Endothelial cell of umbilical vein (primary cell): ENCODE measurements at regions not wholly inside any gene's neighbourhood (a gene's known extent, or its start where the extent isn't known, plus 50 kb on each side); places are given as distances from the start of the nearest gene placed in this dataset.

Experiments
- BruUV-seq: library from RNA; stranded (reverse); fragments of 400-500 nt; replicated peaks from 2 replicates; lab custom pipeline; 2021; lab: Mats Ljungman, UMichigan
- CTCF ChIA-PET: fragments of 300-600, 350-600 bp; sonication (Branson Sonifier 250); formaldehyde crosslinking; loops from one replicate; lab custom pipeline; 2021; ENCODE audit warnings: antibody characterized with exemption, inconsistent platforms; lab: Charles Lee
- POLR2A ChIA-PET: fragments of 300-600, 350-600 bp; sonication (Branson Sonifier 250); formaldehyde crosslinking; loops from one replicate; lab custom pipeline; 2021; ENCODE audit warnings: antibody characterized with exemption, inconsistent platforms; lab: Charles Lee
- DNase-seq: peaks from one replicate; pipeline ENCODE4 v3.0.0-alpha.2; 2011; ENCODE audit warnings: low read depth, low spot score
- FAIRE-seq: peaks from 2 replicates; lab custom pipeline; 2011; peaks lifted over from hg19 to GRCh38; lab: Jason Lieb, UNC
- H2AFZ ChIP-seq: 2 replicates; pipeline ENCODE4 v1.6.0; 2012; ENCODE audit warnings: low read depth, low read length, control low read depth, inconsistent platforms
- H3K27ac ChIP-seq: 2 replicates; pipeline ENCODE4 v1.5.1; 2011; ENCODE audit warnings: low read depth, mild to moderate bottlenecking, control low read depth, low read length, moderate library complexity; ENCODE audit not compliant: insufficient read depth
- H3K27me3 ChIP-seq, 2 experiments: 2 replicates each; pipeline versions ENCODE4 v1.6.0 to v1.6.1; 2011; ENCODE audit warnings: low read length in 2 of 2, mixed read lengths in 1 of 2; ENCODE audit not compliant: control insufficient read depth in 2 of 2, insufficient read depth in 2 of 2
- H3K36me3 ChIP-seq, 2 experiments: 2 replicates in 1 of 2; 3 replicates in 1 of 2; pipeline ENCODE4 v1.5.1; 2011; ENCODE audit warnings: low read length in 2 of 2, mild to moderate bottlenecking in 1 of 2, moderate library complexity in 1 of 2; ENCODE audit not compliant: control insufficient read depth in 2 of 2, insufficient read depth in 2 of 2; ENCODE audit errors: extremely low read depth in 1 of 2
- H3K4me1 ChIP-seq: 3 replicates; pipeline ENCODE4 v1.5.1; 2011; ENCODE audit warnings: mild to moderate bottlenecking, low read length; ENCODE audit not compliant: control insufficient read depth, insufficient read depth; ENCODE audit errors: extremely low read depth
- H3K4me2 ChIP-seq: 2 replicates; pipeline ENCODE4 v1.6.1; 2011; ENCODE audit warnings: low read length, control low read depth, mixed read lengths; ENCODE audit not compliant: insufficient read depth
- H3K4me3 ChIP-seq, 3 experiments: fragments of 200-600 bp in 1 of 3; sonication (generic), shearing (Covaris generic) in 1 of 3; replicated peaks in 1 of 3; 2 replicates each; pipeline ENCODE4 v1.5.1; 2011 to 2016; ENCODE audit warnings: control low read depth in 3 of 3, low read length in 3 of 3, mild to moderate bottlenecking in 2 of 3, inconsistent platforms in 1 of 3, low read depth in 1 of 3, moderate library complexity in 1 of 3; ENCODE audit not compliant: insufficient read depth in 1 of 3
- H3K79me2 ChIP-seq: 2 replicates; pipeline ENCODE4 v1.6.0; 2012; ENCODE audit warnings: low read length, inconsistent platforms; ENCODE audit not compliant: control insufficient read depth, insufficient read depth
- H3K9ac ChIP-seq: replicated peaks from 2 replicates; pipeline ENCODE3; 2011; ENCODE audit warnings: low read length, control low read depth; ENCODE audit not compliant: insufficient read depth; ENCODE audit errors: extremely low read depth
- H3K9me1 ChIP-seq: replicated peaks from 3 replicates; pipeline ENCODE4 v1.6.0; 2011; ENCODE audit warnings: mild to moderate bottlenecking, low read length; ENCODE audit not compliant: control insufficient read depth, insufficient read depth; ENCODE audit errors: extremely low read depth
- H3K9me3 ChIP-seq: replicated peaks from 2 replicates; pipeline ENCODE4 v1.5.1; 2012; ENCODE audit warnings: low read length, inconsistent platforms; ENCODE audit not compliant: control insufficient read depth, insufficient read depth
- H4K20me1 ChIP-seq: replicated peaks from 2 replicates; pipeline ENCODE3; 2011; ENCODE audit warnings: mild to moderate bottlenecking, low read length; ENCODE audit not compliant: control insufficient read depth, insufficient read depth; ENCODE audit errors: extremely low read depth
- FOS ChIP-seq: IDR thresholded peaks from 2 replicates; pipeline ENCODE4 v1.6.1; 2011; ENCODE audit warnings: mild to moderate bottlenecking, low read length, moderate library complexity, borderline replicate concordance; ENCODE audit not compliant: insufficient read depth
- GATA2 ChIP-seq: IDR thresholded peaks from 2 replicates; pipeline ENCODE4 v1.7.0; 2011; ENCODE audit warnings: low read depth, mild to moderate bottlenecking, moderate library complexity, mixed read lengths, low read length; ENCODE audit not compliant: insufficient read length, insufficient read depth
- JUN ChIP-seq: IDR thresholded peaks from 2 replicates; pipeline ENCODE4 v1.6.1; 2011; ENCODE audit warnings: borderline replicate concordance, low read depth; ENCODE audit not compliant: insufficient read length, insufficient read depth
- MYC ChIP-seq: IDR thresholded peaks from one replicate; pipeline ENCODE4 v1.6.1; 2011; ENCODE audit warnings: mild to moderate bottlenecking, low read depth, low read length
- POLR2A ChIP-seq: IDR thresholded peaks from 2 replicates; pipeline ENCODE4 v1.6.1; 2012; ENCODE audit warnings: low read depth, mild to moderate bottlenecking, control low read depth, low read length
- POLR2AphosphoS5 ChIP-seq: IDR thresholded peaks from 2 replicates; pipeline ENCODE4 v1.6.1; 2012; ENCODE audit warnings: low read depth, mild to moderate bottlenecking, control low read depth, low read length, moderate library complexity; ENCODE audit not compliant: insufficient read depth
- dilution Hi-C: fragments of 300-500 bp; cut with MboI; formaldehyde crosslinking; loops from one replicate; pipeline ENCODE4 v1.15.0; 2019; ENCODE audit warnings: low sequenced_read_pairs; ENCODE audit not compliant: extremely low pct_ligation_motif_present
- intact Hi-C: fragments of 100-400 bp; cut with micrococcal nuclease; formaldehyde crosslinking; loops from one replicate; pipeline ENCODE4 v1.10.0; 2022
- TF ChIP-seq, protein P1 (sequence below), 2 donors: IDR thresholded peaks; 1 replicate in 1 of 2; 2 replicates in 1 of 2; pipeline ENCODE4 v1.5.1; 2011; ENCODE audit warnings: low read length in 2 of 2, mild to moderate bottlenecking in 2 of 2, moderate library complexity in 2 of 2, control low read depth in 1 of 2, inconsistent platforms in 1 of 2, low read depth in 1 of 2; ENCODE audit not compliant: insufficient read depth in 1 of 2; ENCODE audit errors: extremely low read depth in 1 of 2
- TF ChIP-seq, protein P2 (sequence below): IDR thresholded peaks from 2 replicates; pipeline ENCODE4 v1.6.1; 2011; ENCODE audit not compliant: insufficient read depth, insufficient read length

DNA sequence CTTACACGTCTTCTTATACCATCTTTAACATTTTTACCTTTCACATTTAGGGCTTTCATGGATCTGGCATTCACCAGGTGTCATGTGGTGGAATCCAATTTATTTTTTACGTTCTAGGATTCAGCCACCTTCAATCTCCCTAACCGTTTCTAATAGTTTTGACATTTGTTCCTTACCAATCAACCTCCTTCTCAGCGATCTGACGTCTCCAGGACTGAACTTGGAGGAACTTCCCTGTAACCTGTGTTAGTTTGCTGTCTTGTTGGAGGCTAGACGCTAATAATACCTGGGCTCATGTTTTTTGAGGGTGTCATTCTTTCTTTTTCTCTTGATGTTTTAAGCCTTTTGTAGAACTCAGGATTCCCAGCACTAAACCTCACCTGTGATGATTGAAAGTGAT lies 351.6 kb downstream of the THBS2 start:
- Histone ChIP-seq H3K27me3 (no peaks in the 10 kb centered on the region), H3K4me2 (no peak overlapping the region), H3K9ac (no peak overlapping the region), H3K79me2 (no peaks in the 10 kb centered on the region), H3K27ac (no peak overlapping the region), H3K36me3 (no peaks in the 10 kb centered on the region), H4K20me1 (no peaks in the 10 kb centered on the region), H3K9me1 (no peaks in the 10 kb centered on the region), H3K4me1 (no peaks in the 10 kb centered on the region), H2AFZ (no peak overlapping the region), H3K4me3 (no peak overlapping the region), H3K9me3 (no peaks in the 10 kb centered on the region)
- DNase-seq (no peak), FAIRE-seq (no peak)
- intact Hi-C loops, result no loop called here
- dilution Hi-C loops, result no loop called here
- no peak for TF ChIP-seq FOS
- no peak for TF ChIP-seq POLR2AphosphoS5
- no peak for TF ChIP-seq POLR2A
- no peak for TF ChIP-seq JUN
- ChIA-PET POLR2A (no interaction called here), CTCF (no interaction called here)
- BruUV-seq, result no TSS peak

DNA sequence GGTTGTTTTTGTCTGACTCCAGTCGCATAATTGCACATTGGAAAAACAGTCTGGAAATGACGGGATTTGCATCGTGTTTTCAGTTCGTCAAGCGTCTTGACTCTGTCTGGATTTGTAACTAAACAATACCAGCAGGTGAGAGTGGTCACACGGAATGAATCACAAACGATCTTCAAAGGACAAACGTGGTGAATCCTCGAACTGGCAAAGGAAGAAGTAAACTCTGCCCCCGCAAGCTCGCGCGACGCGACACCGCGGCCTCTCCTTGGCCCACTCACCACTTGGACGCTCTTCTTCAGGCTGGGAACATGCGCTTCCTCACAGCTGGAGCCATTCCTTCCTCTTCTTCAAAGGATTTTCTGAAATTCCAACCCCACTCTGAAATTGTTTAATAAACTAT lies 352.6 kb downstream of the THBS2 start:
- CTCF ChIA-PET, result no interaction called here
- Histone ChIP-seq H3K27ac (no peak overlapping the region), H3K36me3 (no peaks in the 10 kb centered on the region), H3K9ac (no peak overlapping the region), H2AFZ (no peak overlapping the region), H4K20me1 (no peaks in the 10 kb centered on the region), H3K9me1 (no peaks in the 10 kb centered on the region), H3K4me1 (no peaks in the 10 kb centered on the region), H3K4me3 (no peak overlapping the region), H3K9me3 (no peaks in the 10 kb centered on the region), H3K27me3 (no peaks in the 10 kb centered on the region), H3K4me2 (no peak overlapping the region), H3K79me2 (no peaks in the 10 kb centered on the region)
- DNase-seq, result no peak
- no peak for FAIRE-seq
- BruUV-seq, result no TSS peak
- intact Hi-C loops, result no loop called here
- POLR2A ChIA-PET, result no interaction called here
- TF ChIP-seq GATA2 (no peak), POLR2A (no peak), MYC (no peak)
- TF ChIP-seq, protein P1, sequence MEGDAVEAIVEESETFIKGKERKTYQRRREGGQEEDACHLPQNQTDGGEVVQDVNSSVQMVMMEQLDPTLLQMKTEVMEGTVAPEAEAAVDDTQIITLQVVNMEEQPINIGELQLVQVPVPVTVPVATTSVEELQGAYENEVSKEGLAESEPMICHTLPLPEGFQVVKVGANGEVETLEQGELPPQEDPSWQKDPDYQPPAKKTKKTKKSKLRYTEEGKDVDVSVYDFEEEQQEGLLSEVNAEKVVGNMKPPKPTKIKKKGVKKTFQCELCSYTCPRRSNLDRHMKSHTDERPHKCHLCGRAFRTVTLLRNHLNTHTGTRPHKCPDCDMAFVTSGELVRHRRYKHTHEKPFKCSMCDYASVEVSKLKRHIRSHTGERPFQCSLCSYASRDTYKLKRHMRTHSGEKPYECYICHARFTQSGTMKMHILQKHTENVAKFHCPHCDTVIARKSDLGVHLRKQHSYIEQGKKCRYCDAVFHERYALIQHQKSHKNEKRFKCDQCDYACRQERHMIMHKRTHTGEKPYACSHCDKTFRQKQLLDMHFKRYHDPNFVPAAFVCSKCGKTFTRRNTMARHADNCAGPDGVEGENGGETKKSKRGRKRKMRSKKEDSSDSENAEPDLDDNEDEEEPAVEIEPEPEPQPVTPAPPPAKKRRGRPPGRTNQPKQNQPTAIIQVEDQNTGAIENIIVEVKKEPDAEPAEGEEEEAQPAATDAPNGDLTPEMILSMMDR (IDR thresholded peaks at IDR 0.05; ENCODE audit: extremely low read depth in 1 of 2, insufficient read depth in 1 of 2, low read depth in 1 of 2, low read length in 2 of 2), result no peak
- TF ChIP-seq, protein P2, sequence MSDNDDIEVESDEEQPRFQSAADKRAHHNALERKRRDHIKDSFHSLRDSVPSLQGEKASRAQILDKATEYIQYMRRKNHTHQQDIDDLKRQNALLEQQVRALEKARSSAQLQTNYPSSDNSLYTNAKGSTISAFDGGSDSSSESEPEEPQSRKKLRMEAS, result no peak
- dilution Hi-C loops, result no loop called here
